HEK293T (cell line): ENCODE measurements at regions not wholly inside any gene's neighbourhood (a gene's known extent, or its start where the extent isn't known, plus 50 kb on each side); places are given as distances from the start of the nearest gene placed in this dataset.

Source experiments
- CTCF ChIA-PET: fragments of 350-600 bp; formaldehyde crosslinking; extraction: SDS; loops from one replicate; lab custom pipeline; 2021; ENCODE audit warnings: antibody characterized with exemption, inconsistent platforms; lab: Yijun Ruan, JAX
- POLR2A ChIA-PET: fragments of 350-600 bp; formaldehyde crosslinking; extraction: SDS; loops from one replicate; lab custom pipeline; 2020; ENCODE audit warnings: antibody characterized with exemption, inconsistent platforms; lab: Yijun Ruan, JAX
- DNase-seq: peaks from one replicate; pipeline ENCODE4 v3.0.0; 2012; ENCODE audit warnings: mixed read lengths; ENCODE audit errors: extremely low spot score
- ARNT ChIP-seq: fragments of 450-650 bp; IDR thresholded peaks from 2 replicates; pipeline ENCODE4 v1.6.1; 2017; ENCODE audit warnings: mild to moderate bottlenecking
- BHLHE40 ChIP-seq: fragments of 450-650 bp; IDR thresholded peaks from 2 replicates; pipeline ENCODE4 v1.6.1; 2016; ENCODE audit warnings: mild to moderate bottlenecking, moderate library complexity, borderline replicate concordance
- CTBP1 ChIP-seq: fragments of 450-650 bp; IDR thresholded peaks from 2 replicates; pipeline ENCODE4 v1.6.1; 2016; ENCODE audit warnings: borderline replicate concordance
- ELF4 ChIP-seq: fragments of 450-650 bp; IDR thresholded peaks from 2 replicates; pipeline ENCODE4 v1.6.1; 2017; ENCODE audit warnings: antibody characterized with exemption
- FOXA1 ChIP-seq: fragments of 450-650 bp; IDR thresholded peaks from 2 replicates; pipeline ENCODE4 v1.6.1; 2016; ENCODE audit warnings: mild to moderate bottlenecking
- FOXK2 ChIP-seq: fragments of 450-650 bp; IDR thresholded peaks from 2 replicates; pipeline ENCODE4 v1.6.1; 2016; ENCODE audit warnings: mild to moderate bottlenecking
- FOXM1 ChIP-seq: fragments of 450-650 bp; IDR thresholded peaks from 2 replicates; pipeline ENCODE4 v1.6.1; 2017; ENCODE audit warnings: mild to moderate bottlenecking, borderline replicate concordance
- HDGF ChIP-seq: fragments of 450-650 bp; IDR thresholded peaks from 2 replicates; pipeline ENCODE4 v1.6.1; 2017; ENCODE audit warnings: antibody characterized with exemption, borderline replicate concordance
- L3MBTL2 ChIP-seq: fragments of 450-650 bp; conservative IDR thresholded peaks from 2 replicates; pipeline ENCODE4 v1.6.1; 2016; ENCODE audit warnings: mild to moderate bottlenecking
- LEF1 ChIP-seq: fragments of 450-650 bp; IDR thresholded peaks from 2 replicates; pipeline ENCODE4 v1.6.1; 2017; ENCODE audit warnings: mild to moderate bottlenecking, borderline replicate concordance
- NFRKB ChIP-seq: fragments of 450-650 bp; IDR thresholded peaks from 2 replicates; pipeline ENCODE4 v1.6.1; 2016; ENCODE audit warnings: mild to moderate bottlenecking, moderate library complexity
- PKNOX1 ChIP-seq: fragments of 450-650 bp; IDR thresholded peaks from 2 replicates; pipeline ENCODE4 v1.6.1; 2016
- SP1 ChIP-seq: fragments of 450-650 bp; IDR thresholded peaks from 2 replicates; pipeline ENCODE4 v1.6.1; 2017
- SUZ12 ChIP-seq: fragments of 450-650 bp; IDR thresholded peaks from 2 replicates; pipeline ENCODE4 v1.6.1; 2016; ENCODE audit warnings: mild to moderate bottlenecking
- TARDBP ChIP-seq: fragments of 450-650 bp; IDR thresholded peaks from 2 replicates; pipeline ENCODE4 v1.6.1; 2016
- ZNF384 ChIP-seq: fragments of 450-650 bp; IDR thresholded peaks from 2 replicates; pipeline ENCODE4 v1.6.1; 2016

- ChIA-PET CTCF (no interaction called here), POLR2A (no interaction called here)
- DNase-seq, result no peak
Measured at GRCh38 chr18:47425365-47425764, 173.9 kb upstream of the SKOR2 start.

GRCh38 chr18:47422524-47422923, 171.1 kb upstream of the SKOR2 start:
- POLR2A ChIA-PET, result no interaction called here
- DNase-seq, result peak; percentile 6
- CTCF ChIA-PET, result no interaction called here
- no peak for TF ChIP-seq LEF1
- no peak for TF ChIP-seq L3MBTL2
- no peak for TF ChIP-seq NFRKB
- TF ChIP-seq TARDBP, result no peak
- no peak for TF ChIP-seq SUZ12
- no peak for TF ChIP-seq FOXA1
- TF ChIP-seq PKNOX1, result no peak
- TF ChIP-seq BHLHE40, result no peak
- no peak for TF ChIP-seq SP1

More at GRCh38 chr18:47425365-47425764, 173.9 kb upstream of the SKOR2 start:
- no peak for TF ChIP-seq BHLHE40
- no peak for TF ChIP-seq HDGF
- no peak for TF ChIP-seq ZNF384
- TF ChIP-seq FOXM1, result no peak
- no peak for TF ChIP-seq ARNT
- TF ChIP-seq LEF1, result no peak
- no peak for TF ChIP-seq NFRKB
- TF ChIP-seq ELF4, result no peak
- TF ChIP-seq FOXA1, result no peak
- TF ChIP-seq SP1, result no peak
- TF ChIP-seq TARDBP, result no peak
- TF ChIP-seq L3MBTL2, result no peak
- TF ChIP-seq PKNOX1, result no peak
- no peak for TF ChIP-seq FOXK2
- TF ChIP-seq SUZ12, result no peak
- no peak for TF ChIP-seq CTBP1

- CTCF ChIA-PET, result no interaction called here
- no peak for DNase-seq
Measured at GRCh38 chr18:47420130-47420529, 168.7 kb upstream of the SKOR2 start.

GRCh38 chr18:47418746-47419145, 167.3 kb upstream of the SKOR2 start:
- DNase-seq, result no peak
- ChIA-PET POLR2A (no interaction called here), CTCF (no interaction called here)
- no peak for TF ChIP-seq TARDBP
- no peak for TF ChIP-seq ZNF384
- no peak for TF ChIP-seq FOXM1
- TF ChIP-seq NFRKB, result no peak

More at GRCh38 chr18:47420130-47420529, 168.7 kb upstream of the SKOR2 start:
- no peak for TF ChIP-seq L3MBTL2
- TF ChIP-seq PKNOX1, result no peak
- POLR2A ChIA-PET, result no interaction called here

- CTCF ChIA-PET, result no interaction called here
Measured at GRCh38 chr18:47417807-47418206, 166.3 kb upstream of the SKOR2 start.

GRCh38 chr18:47415881-47416280, 164.4 kb upstream of the SKOR2 start:
- POLR2A ChIA-PET, result no interaction called here
- CTCF ChIA-PET, result no interaction called here
- TF ChIP-seq ELF4 (no peak), SUZ12 (no peak), ARNT (no peak), TARDBP (no peak), LEF1 (no peak), CTBP1 (no peak), FOXA1 (no peak), PKNOX1 (no peak), BHLHE40 (no peak), NFRKB (no peak), HDGF (no peak), FOXK2 (no peak), ZNF384 (no peak), L3MBTL2 (no peak), FOXM1 (no peak), SP1 (no peak)
- no peak for DNase-seq

More at GRCh38 chr18:47417807-47418206, 166.3 kb upstream of the SKOR2 start:
- no peak for TF ChIP-seq PKNOX1
- TF ChIP-seq L3MBTL2, result no peak
- TF ChIP-seq NFRKB, result no peak
- TF ChIP-seq ELF4, result no peak
- TF ChIP-seq BHLHE40, result no peak
- TF ChIP-seq SP1, result no peak
- no peak for TF ChIP-seq LEF1
- no peak for TF ChIP-seq FOXK2
- POLR2A ChIA-PET, result no interaction called here
- no peak for DNase-seq
